Esophagus squamous epithelium (tissue), 5 donors: ENCODE measurements at regions not wholly inside any gene's neighbourhood (a gene's known extent, or its start where the extent isn't known, plus 50 kb on each side); places are given as distances from the start of the nearest gene placed in this dataset.

Source experiments
- DNase-seq: peaks from one replicate; lab custom pipeline; 2025; lab: John Stamatoyannopoulos, UW
- H3K27ac ChIP-seq, 4 donors: fragments of 200-600 bp; sonication (generic); one replicate each; pipeline ENCODE4 v1.5.1; 2016 to 2019; ENCODE audit warnings: mild to moderate bottlenecking in 1 of 4
- H3K27me3 ChIP-seq, 4 donors: fragments of 200-600 bp; sonication (generic); 1 replicate in 3 of 4; 2 replicates in 1 of 4; pipeline versions ENCODE4 v1.5.1 to v1.6.0; 2017 to 2021; ENCODE audit warnings: antibody characterized with exemption in 1 of 4
- H3K36me3 ChIP-seq, 3 donors: fragments of 200-600 bp; sonication (generic); one replicate each; pipeline ENCODE4 v1.5.1; 2016 to 2019
- H3K4me1 ChIP-seq, 3 donors: fragments of 200-600 bp; sonication (generic); one replicate each; pipeline ENCODE4 v1.5.1; 2017 to 2019
- H3K4me3 ChIP-seq, 4 donors: fragments of 200-600 bp; sonication (generic); 1 replicate in 3 of 4; 2 replicates in 1 of 4; pipeline ENCODE4 v1.5.1; 2016 to 2019; ENCODE audit warnings: mild to moderate bottlenecking in 2 of 4, moderate library complexity in 1 of 4
- H3K9me3 ChIP-seq, 3 donors: fragments of 200-600 bp; sonication (generic); one replicate each; pipeline ENCODE4 v1.5.1; 2016 to 2019
- CTCF ChIP-seq, 6 experiments: fragments of 450-650 bp in 4 of 6; fragments of 200-600 bp in 2 of 6; sonication (generic) in 2 of 6; IDR thresholded peaks; one replicate each; pipeline ENCODE4 v1.5.1; 2016 to 2019; ENCODE audit warnings: antibody characterized with exemption in 6 of 6, mild to moderate bottlenecking in 4 of 6, moderate library complexity in 4 of 6
- POLR2A ChIP-seq, 4 donors: fragments of 450-650 bp; IDR thresholded peaks; one replicate each; pipeline ENCODE4 v1.6.1; 2017; ENCODE audit warnings: antibody characterized with exemption in 4 of 4, mild to moderate bottlenecking in 4 of 4, moderate library complexity in 3 of 4
- WGBS, 2 donors: methylation state at CpG; one replicate each; pipeline ENCODE4 v1.1.5; 2018; 5-methylcytosine and 5-hydroxymethylcytosine counted together
- intact Hi-C: fragments of 100-400 bp; cut with DNase I; formaldehyde crosslinking; loops from one replicate; pipeline ENCODE4 v1.15.0; 2022
- donor health status: DM: yes; HTN: yes; CAD: no.

GRCh38 chr1:235018161-235018560 lies 110.5 kb downstream of the TOMM20 start:
- H3K27ac ChIP-seq: no peak overlapping the region
- H3K4me1 ChIP-seq: peaks cover 0 to 27% (median 3%) of the 10 kb centered on the region in 3 donors
- no peaks in the 10 kb centered on the region for H3K36me3 ChIP-seq
- TF ChIP-seq POLR2A (IDR thresholded peaks at IDR 0.05): no peak
- TF ChIP-seq CTCF (IDR thresholded peaks at IDR 0.05): no peak
- DNase-seq: no peak
- intact Hi-C loops: no loop called here
- no peaks in the 10 kb centered on the region for H3K9me3 ChIP-seq
- no peaks in the 10 kb centered on the region for H3K27me3 ChIP-seq
- no peak overlapping the region for H3K4me3 ChIP-seq
- 39 to 51% methylated on average over 2 to 3 of the region's 3 CpGs for WGBS, 2 donors

- Histone ChIP-seq H3K27ac (no peak overlapping the region), H3K4me3 (no peak overlapping the region), H3K4me1 (peaks cover 0 to 29% (median 3%) of the 10 kb centered on the region in 3 donors), H3K36me3 (no peaks in the 10 kb centered on the region), H3K27me3 (no peaks in the 10 kb centered on the region), H3K9me3 (no peaks in the 10 kb centered on the region)
- no peak for TF ChIP-seq POLR2A (IDR thresholded peaks at IDR 0.05)
- TF ChIP-seq CTCF (IDR thresholded peaks at IDR 0.05): no peak
- intact Hi-C loops: no loop called here
- DNase-seq: no peak
- WGBS, 2 donors: 59 to 68% methylated on average over 2 of the region's 2 CpGs
These were observed 110.9 kb downstream of the TOMM20 start for GRCh38 chr1:235017719-235018118.

GRCh38 chr1:235017191-235017590 lies 111.4 kb downstream of the TOMM20 start:
- Histone ChIP-seq H3K4me1 (peaks cover 0 to 29% (median 6%) of the 10 kb centered on the region in 3 donors), H3K36me3 (no peaks in the 10 kb centered on the region), H3K27me3 (no peaks in the 10 kb centered on the region), H3K27ac (no peak overlapping the region), H3K4me3 (no peak overlapping the region), H3K9me3 (no peaks in the 10 kb centered on the region)
- WGBS, 2 donors: 85 to 92% methylated on average over 4 of the region's 4 CpGs
- DNase-seq: no peak
- intact Hi-C loops: no loop called here
- TF ChIP-seq POLR2A (IDR thresholded peaks at IDR 0.05): no peak
- TF ChIP-seq CTCF (IDR thresholded peaks at IDR 0.05): no peak

- DNase-seq: no peak
- Histone ChIP-seq H3K4me3 (no peak overlapping the region), H3K4me1 (peaks cover 0 to 35% (median 9%) of the 10 kb centered on the region in 3 donors), H3K27ac (no peak overlapping the region), H3K36me3 (no peaks in the 10 kb centered on the region), H3K27me3 (no peaks in the 10 kb centered on the region), H3K9me3 (no peaks in the 10 kb centered on the region)
- WGBS, 2 donors: 85 to 88% methylated on average over 6 of the region's 6 CpGs
- intact Hi-C loops: no loop called here
- TF ChIP-seq CTCF (IDR thresholded peaks at IDR 0.05) (no peak), POLR2A (IDR thresholded peaks at IDR 0.05) (no peak)
These were observed 113.2 kb downstream of the TOMM20 start for GRCh38 chr1:235015291-235015985.

GRCh38 chr1:235014756-235015155 lies 113.9 kb downstream of the TOMM20 start:
- Histone ChIP-seq H3K4me3 (no peak overlapping the region), H3K36me3 (no peaks in the 10 kb centered on the region), H3K27ac (no peak overlapping the region), H3K4me1 (peaks cover 0 to 35% (median 9%) of the 10 kb centered on the region in 3 donors), H3K9me3 (no peaks in the 10 kb centered on the region), H3K27me3 (no peaks in the 10 kb centered on the region)
- TF ChIP-seq POLR2A (IDR thresholded peaks at IDR 0.05): no peak
- no peak for TF ChIP-seq CTCF (IDR thresholded peaks at IDR 0.05)
- intact Hi-C loops: no loop called here
- DNase-seq: no peak
- WGBS, 2 donors: 97 to 100% methylated on average over 2 of the region's 2 CpGs
